ENCODE measurements at regions not wholly inside any gene's neighbourhood (a gene's known extent, or its start where the extent isn't known, plus 50 kb on each side); places are given as distances from the start of the nearest gene placed in this dataset.

GRCh38 chr16:65480281-65481091 is 358.6 kb upstream of the CDH11 start:
- no peak for DNase-seq (ENCODE audit: low spot score)
- no peak for TF ChIP-seq CTCF (IDR thresholded peaks at IDR 0.05; ENCODE audit: extremely low read depth, missing control alignments)

- DNase-seq (ENCODE audit: low spot score), result no peak
- no peak for TF ChIP-seq CTCF (IDR thresholded peaks at IDR 0.05; ENCODE audit: extremely low read depth, missing control alignments)
These were observed 354.6 kb upstream of the CDH11 start for GRCh38 chr16:65476448-65476955.

- no peak for TF ChIP-seq CTCF (IDR thresholded peaks at IDR 0.05; ENCODE audit: extremely low read depth, missing control alignments)
- no peak for DNase-seq (ENCODE audit: low spot score)
These were observed 351.8 kb upstream of the CDH11 start for GRCh38 chr16:65473699-65474098.

GRCh38 chr16:65469116-65469515 is 347.3 kb upstream of the CDH11 start:
- TF ChIP-seq CTCF (IDR thresholded peaks at IDR 0.05; ENCODE audit: extremely low read depth, missing control alignments), result no peak
- DNase-seq (ENCODE audit: low spot score), result no peak

GRCh38 chr16:65468133-65468532 is 346.3 kb upstream of the CDH11 start:
- TF ChIP-seq CTCF (IDR thresholded peaks at IDR 0.05; ENCODE audit: extremely low read depth, missing control alignments), result no peak
- no peak for DNase-seq (ENCODE audit: low spot score)

GRCh38 chr16:65463652-65464260 is 341.9 kb upstream of the CDH11 start:
- TF ChIP-seq CTCF (IDR thresholded peaks at IDR 0.05; ENCODE audit: extremely low read depth, missing control alignments), result no peak
- DNase-seq (ENCODE audit: low spot score), result no peak

GRCh38 chr16:65457084-65457483 is 335.2 kb upstream of the CDH11 start:
- DNase-seq (ENCODE audit: low spot score), result no peak
- no peak for TF ChIP-seq CTCF (IDR thresholded peaks at IDR 0.05; ENCODE audit: extremely low read depth, missing control alignments)
